GM19397 (cell line): ENCODE measurements at regions not wholly inside any gene's neighbourhood (a gene's known extent, or its start where the extent isn't known, plus 50 kb on each side); places are given as distances from the start of the nearest gene placed in this dataset.
"Not testable (repeated sequence)": the region's sequence is repeated elsewhere in the genome, so short reads cannot be mapped to it uniquely, and the experiment has no call there.

ENCODE experiments used
- ATAC-seq: cut with Tn5 transposase; IDR thresholded peaks from one replicate; pipeline ENCODE4 v1.9.1; 2021; ENCODE audit warnings: mild to moderate bottlenecking, moderate library complexity; ENCODE audit not compliant: unreplicated experiment

DNA sequence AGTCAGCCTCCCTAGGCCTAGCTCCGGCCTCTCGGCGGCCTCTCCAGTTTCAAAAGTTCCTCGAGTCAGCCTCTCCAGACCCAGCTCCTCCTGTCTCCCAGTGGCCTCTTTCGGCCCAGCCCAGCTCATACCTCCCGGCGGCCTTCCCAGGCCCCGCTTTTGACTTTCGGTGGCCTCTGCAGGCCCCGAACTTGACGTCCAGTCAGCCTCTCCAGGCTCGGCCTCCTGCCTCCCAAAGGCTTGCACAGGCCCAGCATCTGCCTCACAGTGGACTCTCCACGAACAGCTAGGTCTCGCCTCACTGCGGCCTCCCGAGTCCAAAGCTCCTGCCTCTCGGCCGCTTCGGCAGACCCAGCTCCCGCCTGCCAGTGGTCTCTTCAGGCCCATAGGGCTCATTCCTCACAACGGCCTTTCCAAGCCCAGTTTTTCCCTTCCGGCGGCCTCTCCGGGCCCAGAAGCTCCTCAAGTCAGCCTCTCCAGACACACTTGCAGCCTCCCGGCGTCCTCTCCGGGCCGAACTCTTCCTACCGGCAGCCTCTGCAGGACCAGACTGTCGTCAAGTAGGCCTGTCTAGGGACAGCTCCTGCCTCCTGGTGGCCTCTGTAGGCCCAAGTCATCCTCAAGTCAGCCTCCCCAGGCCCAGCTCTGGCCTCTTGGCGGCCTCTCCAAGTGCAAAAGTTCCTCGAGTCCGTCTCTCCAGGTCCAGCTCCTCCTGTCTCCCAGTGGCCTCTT, 249.9 kb upstream of the ZNF722 start:
- ATAC-seq = not testable (repeated sequence)

GRCh38 chr7:63752446-63752845, 246.2 kb upstream of the ZNF722 start:
- not testable (repeated sequence) for ATAC-seq

- not testable (repeated sequence) for ATAC-seq
These were observed 245.5 kb upstream of the ZNF722 start for GRCh38 chr7:63753160-63753559.

- not testable (repeated sequence) for ATAC-seq
These were observed 238.4 kb upstream of the ZNF722 start for GRCh38 chr7:63760202-63760601.

DNA sequence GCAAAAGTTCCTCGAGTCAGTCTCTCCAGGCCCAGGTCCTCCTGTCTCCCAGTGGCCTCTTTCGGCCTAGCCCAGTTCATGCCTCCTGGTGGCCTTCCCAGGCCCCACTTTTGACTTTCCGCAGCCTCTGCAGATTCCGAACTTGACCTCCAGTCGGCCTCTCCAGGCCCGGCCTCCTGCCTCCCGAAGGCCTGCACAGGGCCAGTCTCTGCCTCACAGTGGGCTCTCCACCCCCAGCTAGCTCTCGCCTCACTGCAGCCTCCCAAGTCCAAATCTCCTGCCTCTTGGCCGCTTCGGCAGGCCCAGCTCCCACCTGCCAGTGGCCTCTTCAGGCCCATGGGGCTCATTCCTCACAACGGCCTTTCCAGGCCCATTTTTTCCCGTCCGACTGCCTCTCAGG, 233.1 kb upstream of the ZNF722 start:
- ATAC-seq = not testable (repeated sequence)

DNA sequence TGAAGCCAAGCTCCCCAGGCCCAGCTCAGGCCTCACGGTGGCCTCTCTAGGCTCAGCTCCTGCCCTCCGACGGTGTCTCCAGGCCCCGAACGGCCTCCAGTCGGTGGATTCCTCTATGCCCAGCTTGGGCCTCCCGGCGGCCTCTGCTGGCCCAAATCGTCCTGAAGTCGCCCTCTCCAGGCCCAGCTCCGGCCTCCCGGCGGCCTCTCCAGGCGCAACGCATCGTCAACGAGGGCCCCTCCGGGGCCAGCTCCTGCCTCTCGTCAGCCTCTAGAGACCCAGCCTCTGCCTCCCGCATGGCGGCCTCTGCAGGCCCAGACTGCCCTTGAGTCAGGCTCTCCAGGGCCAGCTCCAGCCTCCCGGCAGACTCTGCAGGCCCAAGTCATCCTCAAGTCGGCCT, 232.5 kb upstream of the ZNF722 start:
- ATAC-seq = not testable (repeated sequence)

DNA sequence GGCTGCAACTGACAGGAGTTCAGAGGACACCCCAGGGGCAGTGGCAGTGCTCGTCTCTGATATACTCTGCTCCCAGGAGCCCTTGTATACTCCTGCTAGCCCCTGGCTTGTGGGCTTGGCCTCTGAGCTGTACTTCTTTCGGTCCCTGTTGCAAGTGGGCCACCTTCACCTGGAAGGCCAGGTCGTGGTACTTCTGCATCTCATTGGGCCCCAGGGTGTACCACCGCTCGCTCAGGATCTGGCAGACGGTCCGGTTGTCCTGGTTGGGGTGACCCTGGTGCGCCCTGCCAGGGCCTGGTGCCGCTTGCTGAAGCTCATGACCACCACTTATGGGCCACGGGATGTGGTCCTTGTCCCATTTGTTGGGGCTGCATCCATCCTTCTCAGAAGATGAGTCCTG, 228.5 kb upstream of the ZNF722 start:
- ATAC-seq = not testable (repeated sequence)

GRCh38 chr7:63771389-63772085, 227.1 kb upstream of the ZNF722 start:
- ATAC-seq = not testable (repeated sequence)

GRCh38 chr7:63789378-63790176, 209.1 kb upstream of the ZNF722 start:
- peak; percentile 93 for ATAC-seq

- ATAC-seq = peak; percentile 31
These were observed 208.4 kb upstream of the ZNF722 start for GRCh38 chr7:63790177-63790763.
